DND-41 (cell line): ENCODE measurements at regions not wholly inside any gene's neighbourhood (a gene's known extent, or its start where the extent isn't known, plus 50 kb on each side); places are given as distances from the start of the nearest gene placed in this dataset.

ENCODE experiments used
- ATAC-seq: fragments of 200-7000 bp; cut with Tn5 transposase; 3 replicates; pipeline ENCODE4 v1.9.1; 2021; ENCODE audit warnings: low read depth; ENCODE audit not compliant: insufficient read depth
- DNase-seq: peaks from one replicate; pipeline ENCODE4 v3.0.0-alpha.2; 2020
- H2AFZ ChIP-seq: 2 replicates; pipeline ENCODE4 v1.6.0; 2012; ENCODE audit warnings: low read depth, low read length
- H3K27ac ChIP-seq: 2 replicates; pipeline ENCODE4 v1.5.1; 2012; ENCODE audit warnings: low read length, inconsistent platforms
- H3K27me3 ChIP-seq: fragments of 200-600 bp; sonication (generic); 2 replicates; pipeline ENCODE4 v1.6.0; 2012; ENCODE audit warnings: low read length, mild to moderate bottlenecking, inconsistent platforms; ENCODE audit not compliant: insufficient read depth, poor library complexity
- H3K36me3 ChIP-seq: 2 replicates; pipeline ENCODE4 v1.5.1; 2012; ENCODE audit warnings: low read length, inconsistent platforms; ENCODE audit not compliant: insufficient read depth
- H3K4me1 ChIP-seq: 2 replicates; pipeline ENCODE4 v1.5.1; 2012; ENCODE audit warnings: mild to moderate bottlenecking, low read length; ENCODE audit not compliant: insufficient read depth
- H3K4me2 ChIP-seq: 2 replicates; pipeline ENCODE4 v1.6.0; 2012; ENCODE audit warnings: mild to moderate bottlenecking, moderate library complexity, low read length, inconsistent platforms; ENCODE audit not compliant: insufficient read depth
- H3K4me3 ChIP-seq, 2 experiments: fragments of 200-600 bp in 1 of 2; shearing (Covaris generic) in 1 of 2; 2 replicates each; pipeline ENCODE4 v1.5.1; 2012 to 2016; ENCODE audit warnings: inconsistent platforms in 2 of 2, low read length in 2 of 2, mild to moderate bottlenecking in 2 of 2, low read depth in 1 of 2, moderate library complexity in 1 of 2
- H3K79me2 ChIP-seq: 2 replicates; pipeline ENCODE4 v1.6.0; 2012; ENCODE audit warnings: low read length, inconsistent platforms; ENCODE audit not compliant: insufficient read depth
- H3K9ac ChIP-seq: 2 replicates; pipeline ENCODE4 v1.6.0; 2012; ENCODE audit warnings: low read depth, mild to moderate bottlenecking, inconsistent platforms, low read length, moderate library complexity
- H3K9me3 ChIP-seq: 2 replicates; pipeline ENCODE4 v1.5.1; 2012; ENCODE audit warnings: low read length, moderate library complexity, mild to moderate bottlenecking, inconsistent platforms; ENCODE audit not compliant: insufficient read depth, severe bottlenecking
- H4K20me1 ChIP-seq: 2 replicates; pipeline ENCODE4 v1.6.0; 2012; ENCODE audit warnings: low read length; ENCODE audit not compliant: insufficient read depth
- EZH2 ChIP-seq: IDR thresholded peaks from 3 replicates; pipeline ENCODE4 v1.6.1; 2012; ENCODE audit warnings: borderline replicate concordance, low read depth, mild to moderate bottlenecking, moderate library complexity, low read length, inconsistent platforms; ENCODE audit not compliant: severe bottlenecking
- TF ChIP-seq, protein P1 (sequence below): IDR thresholded peaks from 2 replicates; pipeline ENCODE4 v1.5.1; 2012; ENCODE audit warnings: borderline replicate concordance, low read length, moderate library complexity, mild to moderate bottlenecking; ENCODE audit not compliant: poor library complexity, severe bottlenecking; ENCODE audit errors: extremely low read depth

DNA sequence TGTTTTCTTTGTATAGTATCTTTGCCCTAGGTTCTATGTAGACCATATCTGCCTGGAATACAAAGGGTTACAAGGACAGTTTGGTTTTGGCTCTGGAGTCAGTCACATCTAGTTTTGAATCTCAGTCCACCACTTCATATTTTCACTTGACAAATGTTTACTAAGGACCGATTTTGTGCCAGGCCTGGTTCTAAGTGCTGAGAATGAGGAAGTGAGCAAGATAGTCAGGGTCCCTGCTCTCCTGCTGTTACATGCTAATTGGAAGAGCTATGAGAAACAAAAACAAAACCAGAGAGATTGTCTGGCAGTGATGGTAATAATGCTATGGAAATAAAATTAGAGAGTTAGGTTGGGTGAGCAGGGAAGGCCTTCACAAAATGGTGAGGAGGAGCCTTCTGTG is 66.1 kb upstream of the ARHGAP20 start:
- Histone ChIP-seq H3K4me3 (no peak overlapping the region), H3K79me2 (no peaks in the 10 kb centered on the region), H3K27me3 (no peaks in the 10 kb centered on the region), H4K20me1 (no peaks in the 10 kb centered on the region), H3K36me3 (no peaks in the 10 kb centered on the region), H3K4me1 (no peaks in the 10 kb centered on the region), H3K27ac (no peak overlapping the region), H3K9me3 (no peaks in the 10 kb centered on the region), H3K4me2 (no peak overlapping the region), H3K9ac (no peak overlapping the region), H2AFZ (no peak overlapping the region)
- no peak for ATAC-seq
- DNase-seq, result no peak
- TF ChIP-seq EZH2, result no peak

DNA sequence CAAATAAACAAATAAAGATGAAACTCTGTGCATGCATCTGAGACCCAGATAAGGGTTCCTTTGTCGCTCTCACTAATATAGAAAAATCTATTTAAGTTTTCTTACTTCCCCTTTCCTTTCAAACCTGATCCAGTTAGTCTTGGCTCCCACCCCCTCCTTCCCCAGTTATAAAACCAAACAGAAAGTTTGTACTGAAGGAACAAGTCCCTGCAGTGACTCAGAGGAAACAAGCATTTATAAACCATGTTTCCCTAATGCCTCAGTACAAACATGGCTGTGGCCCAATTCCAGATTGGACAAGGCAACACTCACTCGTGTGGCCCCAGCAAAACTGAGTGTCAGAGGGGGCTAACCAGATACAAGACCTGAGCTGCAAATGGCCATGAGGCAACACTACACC is 65.5 kb upstream of the ARHGAP20 start:
- no peaks in the 10 kb centered on the region for H3K36me3 ChIP-seq
- ATAC-seq, result no peak
- H3K4me1 ChIP-seq, result no peaks in the 10 kb centered on the region
- no peaks in the 10 kb centered on the region for H3K79me2 ChIP-seq
- H3K27me3 ChIP-seq, result no peaks in the 10 kb centered on the region
- no peak overlapping the region for H3K27ac ChIP-seq
- H3K4me3 ChIP-seq, result no peak overlapping the region
- no peak overlapping the region for H3K4me2 ChIP-seq
- H3K9ac ChIP-seq, result no peak overlapping the region
- DNase-seq, result no peak
- no peaks in the 10 kb centered on the region for H4K20me1 ChIP-seq
- H3K9me3 ChIP-seq, result no peaks in the 10 kb centered on the region
- TF ChIP-seq EZH2, result no peak
- TF ChIP-seq, protein P1, sequence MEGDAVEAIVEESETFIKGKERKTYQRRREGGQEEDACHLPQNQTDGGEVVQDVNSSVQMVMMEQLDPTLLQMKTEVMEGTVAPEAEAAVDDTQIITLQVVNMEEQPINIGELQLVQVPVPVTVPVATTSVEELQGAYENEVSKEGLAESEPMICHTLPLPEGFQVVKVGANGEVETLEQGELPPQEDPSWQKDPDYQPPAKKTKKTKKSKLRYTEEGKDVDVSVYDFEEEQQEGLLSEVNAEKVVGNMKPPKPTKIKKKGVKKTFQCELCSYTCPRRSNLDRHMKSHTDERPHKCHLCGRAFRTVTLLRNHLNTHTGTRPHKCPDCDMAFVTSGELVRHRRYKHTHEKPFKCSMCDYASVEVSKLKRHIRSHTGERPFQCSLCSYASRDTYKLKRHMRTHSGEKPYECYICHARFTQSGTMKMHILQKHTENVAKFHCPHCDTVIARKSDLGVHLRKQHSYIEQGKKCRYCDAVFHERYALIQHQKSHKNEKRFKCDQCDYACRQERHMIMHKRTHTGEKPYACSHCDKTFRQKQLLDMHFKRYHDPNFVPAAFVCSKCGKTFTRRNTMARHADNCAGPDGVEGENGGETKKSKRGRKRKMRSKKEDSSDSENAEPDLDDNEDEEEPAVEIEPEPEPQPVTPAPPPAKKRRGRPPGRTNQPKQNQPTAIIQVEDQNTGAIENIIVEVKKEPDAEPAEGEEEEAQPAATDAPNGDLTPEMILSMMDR, result no peak
- H2AFZ ChIP-seq, result no peak overlapping the region

DNA sequence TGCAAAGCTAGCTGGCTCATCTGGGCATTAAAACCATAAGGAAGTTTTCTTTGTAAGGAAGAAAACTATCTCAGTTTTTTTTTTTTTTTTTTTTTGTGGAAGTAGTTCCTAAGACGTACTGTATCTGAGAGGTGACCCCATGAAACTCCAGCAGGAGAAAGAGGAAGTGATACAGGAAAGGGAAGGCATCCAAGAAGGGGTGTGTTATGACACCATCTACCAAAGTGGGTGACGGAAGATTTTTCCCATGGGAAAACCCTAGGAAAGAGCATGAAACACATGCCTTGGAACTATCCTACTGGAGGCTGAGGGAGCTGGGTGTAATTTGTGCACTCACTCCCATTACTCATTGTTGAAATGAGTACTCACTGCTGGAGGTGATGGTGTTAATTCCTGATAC is 63.8 kb upstream of the ARHGAP20 start:
- ATAC-seq, result no peak
- TF ChIP-seq, protein P1, result no peak
- no peak for TF ChIP-seq EZH2
- no peaks in the 10 kb centered on the region for H3K9me3 ChIP-seq
- H4K20me1 ChIP-seq, result no peaks in the 10 kb centered on the region
- no peak overlapping the region for H3K9ac ChIP-seq
- no peak for DNase-seq
- H2AFZ ChIP-seq, result no peak overlapping the region
- no peaks in the 10 kb centered on the region for H3K27me3 ChIP-seq
- H3K4me2 ChIP-seq, result no peak overlapping the region
- H3K4me3 ChIP-seq, result no peak overlapping the region
- H3K4me1 ChIP-seq, result no peaks in the 10 kb centered on the region
- H3K36me3 ChIP-seq, result no peaks in the 10 kb centered on the region
- H3K79me2 ChIP-seq, result no peaks in the 10 kb centered on the region
- no peak overlapping the region for H3K27ac ChIP-seq

DNA sequence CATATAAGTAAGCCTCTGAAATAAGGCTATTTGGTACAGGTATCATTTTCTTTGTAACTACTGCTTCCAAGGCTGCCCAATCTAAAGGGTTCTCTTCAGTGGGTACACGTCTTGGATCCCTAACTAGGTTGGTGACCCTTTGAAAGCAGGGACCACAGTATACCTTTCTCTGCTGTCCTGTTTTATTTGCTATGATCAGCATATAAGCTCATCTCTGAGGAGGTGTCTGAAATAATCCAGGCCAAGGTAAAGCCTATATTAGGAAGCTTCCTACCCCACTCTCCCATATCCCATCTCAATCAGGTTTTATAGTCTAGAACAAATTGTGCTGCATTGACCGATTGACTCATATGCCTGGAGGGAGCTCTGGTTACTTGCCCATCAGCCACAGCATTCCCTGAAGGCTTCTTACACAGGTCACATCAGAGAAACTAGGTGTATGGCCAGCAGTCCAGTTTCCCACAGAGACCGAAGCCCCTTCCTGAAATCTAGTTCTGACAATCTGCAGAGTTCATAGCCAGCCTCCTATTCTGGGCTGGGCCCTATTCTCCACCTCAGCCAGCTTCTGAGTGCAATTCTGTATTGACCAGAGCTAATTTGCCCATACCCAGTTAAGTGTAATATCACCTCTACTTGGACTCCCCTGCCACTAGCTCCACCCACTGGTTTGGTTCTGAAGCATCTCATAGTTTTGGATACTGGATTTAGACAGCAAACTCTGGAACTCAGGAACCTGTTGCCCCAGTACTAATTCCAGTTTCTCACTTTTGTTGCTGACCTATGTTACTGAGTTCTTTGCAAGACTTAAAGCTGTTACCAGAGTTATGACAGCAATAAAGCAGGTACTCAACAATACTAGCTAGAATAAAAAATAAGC is 62.1 kb upstream of the ARHGAP20 start:
- DNase-seq, result no peak
- Histone ChIP-seq H4K20me1 (no peaks in the 10 kb centered on the region), H2AFZ (no peak overlapping the region), H3K4me3 (no peak overlapping the region), H3K36me3 (no peaks in the 10 kb centered on the region), H3K4me2 (no peak overlapping the region), H3K9me3 (no peaks in the 10 kb centered on the region), H3K4me1 (no peaks in the 10 kb centered on the region), H3K9ac (no peak overlapping the region), H3K27ac (no peak overlapping the region), H3K79me2 (no peaks in the 10 kb centered on the region), H3K27me3 (no peaks in the 10 kb centered on the region)
- TF ChIP-seq, protein P1, result no peak
- no peak for TF ChIP-seq EZH2
- no peak for ATAC-seq
